Colonic mucosa (tissue), 4 donors: ENCODE measurements at regions not wholly inside any gene's neighbourhood (a gene's known extent, or its start where the extent isn't known, plus 50 kb on each side); places are given as distances from the start of the nearest gene placed in this dataset.

Experiments
- DNase-seq: peaks from one replicate; pipeline ENCODE4 v3.0.0-alpha.2; 2020
- H3K27ac ChIP-seq: fragments of 200-600 bp; one replicate; pipeline ENCODE4 v1.8.0; 2021
- H3K27me3 ChIP-seq: fragments of 200-600 bp; one replicate; pipeline ENCODE4 v1.8.0; 2021
- H3K36me3 ChIP-seq: fragments of 200-600 bp; one replicate; pipeline ENCODE4 v1.8.0; 2021
- H3K4me1 ChIP-seq: fragments of 200-600 bp; one replicate; pipeline ENCODE4 v1.8.0; 2021; ENCODE audit warnings: mild to moderate bottlenecking
- H3K4me3 ChIP-seq: fragments of 200-600 bp; one replicate; pipeline ENCODE4 v1.8.0; 2021
- H3K9ac ChIP-seq, 2 donors: one replicate each; pipeline ENCODE4 v1.7.0; 2013; ENCODE audit warnings: control low read depth in 2 of 2, low read depth in 2 of 2, low read length in 2 of 2
- H3K9me3 ChIP-seq: fragments of 200-600 bp; one replicate; pipeline ENCODE4 v1.8.0; 2021
- intact Hi-C: fragments of 100-400 bp; cut with DNase I; formaldehyde crosslinking; loops from one replicate; pipeline ENCODE4 v1.14.1; 2022
- TF ChIP-seq, protein P1 (sequence below): fragments of 200-600 bp; IDR thresholded peaks from one replicate; pipeline ENCODE4 v1.8.0; 2022; ENCODE audit warnings: antibody characterized with exemption, mild to moderate bottlenecking
- donor health status: healthy.
- donor health status: DM: no; HTN: no; CAD: no.
- donor health status: DM: no; HTN: no; CAD: no.

DNA sequence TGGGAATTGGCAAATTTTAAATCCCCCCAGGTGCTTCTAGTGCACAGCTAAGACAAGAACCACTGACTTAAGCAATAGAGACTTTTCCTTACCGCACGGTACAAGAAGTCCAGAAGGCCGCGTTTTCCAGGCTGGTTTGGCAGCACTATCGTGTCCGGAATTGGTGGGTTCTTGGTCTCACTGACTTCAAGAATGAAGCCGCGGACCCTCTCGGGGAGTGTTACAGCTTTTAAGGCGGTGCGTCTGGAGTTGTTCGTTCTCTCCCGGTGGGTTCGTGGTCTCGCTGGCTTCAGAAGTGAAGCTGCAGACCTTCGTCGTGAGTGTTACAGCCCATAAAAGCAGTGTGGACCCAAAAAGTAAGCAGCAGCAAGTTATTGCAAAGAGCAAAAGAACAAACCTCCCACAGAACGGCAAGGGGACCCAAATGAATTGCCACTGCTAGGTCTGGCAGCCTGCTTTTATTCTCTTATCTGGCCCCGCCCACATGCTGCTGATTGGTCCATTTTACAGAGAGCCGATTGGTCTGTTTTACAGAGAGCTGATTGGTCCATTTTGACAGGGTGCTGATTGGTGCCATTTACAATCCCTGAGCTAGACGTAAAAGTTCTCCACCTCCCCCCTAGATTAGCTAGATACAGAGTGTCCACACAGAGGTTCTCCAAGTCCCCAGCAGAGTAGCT is 264.5 kb downstream of the PREX1 start:
- no peaks in the 10 kb centered on the region for H3K27me3 ChIP-seq
- no peaks in the 10 kb centered on the region for H3K9me3 ChIP-seq
- intact Hi-C loops, result no loop called here
- no peak overlapping the region for H3K4me3 ChIP-seq
- no peaks in the 10 kb centered on the region for H3K36me3 ChIP-seq
- TF ChIP-seq, protein P1, sequence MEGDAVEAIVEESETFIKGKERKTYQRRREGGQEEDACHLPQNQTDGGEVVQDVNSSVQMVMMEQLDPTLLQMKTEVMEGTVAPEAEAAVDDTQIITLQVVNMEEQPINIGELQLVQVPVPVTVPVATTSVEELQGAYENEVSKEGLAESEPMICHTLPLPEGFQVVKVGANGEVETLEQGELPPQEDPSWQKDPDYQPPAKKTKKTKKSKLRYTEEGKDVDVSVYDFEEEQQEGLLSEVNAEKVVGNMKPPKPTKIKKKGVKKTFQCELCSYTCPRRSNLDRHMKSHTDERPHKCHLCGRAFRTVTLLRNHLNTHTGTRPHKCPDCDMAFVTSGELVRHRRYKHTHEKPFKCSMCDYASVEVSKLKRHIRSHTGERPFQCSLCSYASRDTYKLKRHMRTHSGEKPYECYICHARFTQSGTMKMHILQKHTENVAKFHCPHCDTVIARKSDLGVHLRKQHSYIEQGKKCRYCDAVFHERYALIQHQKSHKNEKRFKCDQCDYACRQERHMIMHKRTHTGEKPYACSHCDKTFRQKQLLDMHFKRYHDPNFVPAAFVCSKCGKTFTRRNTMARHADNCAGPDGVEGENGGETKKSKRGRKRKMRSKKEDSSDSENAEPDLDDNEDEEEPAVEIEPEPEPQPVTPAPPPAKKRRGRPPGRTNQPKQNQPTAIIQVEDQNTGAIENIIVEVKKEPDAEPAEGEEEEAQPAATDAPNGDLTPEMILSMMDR, result no peak
- no peak overlapping the region for H3K27ac ChIP-seq
- DNase-seq, result no peak
- H3K4me1 ChIP-seq, result no peaks in the 10 kb centered on the region
- no peak overlapping the region for H3K9ac ChIP-seq

DNA sequence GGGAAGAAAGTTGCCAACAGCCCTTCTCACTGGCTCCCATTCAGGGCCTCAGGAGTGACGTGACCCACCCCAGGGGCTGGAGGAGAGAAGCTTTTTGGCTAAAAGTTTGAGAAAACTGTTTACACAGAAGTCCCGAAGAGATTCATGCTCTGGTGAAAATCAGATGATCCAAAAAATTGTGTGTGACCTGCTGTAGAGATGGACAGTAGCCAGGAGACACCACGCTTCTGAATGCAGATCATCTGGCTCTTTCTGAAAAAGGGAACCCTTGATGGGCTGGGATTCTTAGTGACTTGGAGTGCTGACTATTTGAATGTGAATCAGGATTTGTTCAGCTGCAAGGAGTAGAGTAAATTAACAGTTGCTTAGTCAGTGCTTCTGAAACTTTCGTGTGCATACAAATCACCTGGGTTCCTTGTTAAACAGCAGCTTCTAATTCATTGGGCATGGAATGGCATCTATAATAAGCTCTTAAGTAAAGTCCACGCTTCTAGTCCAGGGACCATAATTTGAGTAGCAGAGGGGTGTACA is 265.1 kb downstream of the PREX1 start:
- intact Hi-C loops, result no loop called here
- Histone ChIP-seq H3K9me3 (no peaks in the 10 kb centered on the region), H3K36me3 (no peaks in the 10 kb centered on the region), H3K27ac (no peak overlapping the region), H3K4me3 (no peak overlapping the region), H3K9ac (no peak overlapping the region), H3K4me1 (no peaks in the 10 kb centered on the region), H3K27me3 (no peaks in the 10 kb centered on the region)
- no peak for DNase-seq
- TF ChIP-seq, protein P1, result no peak

GRCh38 chr20:48558906-48559305 is 268.9 kb downstream of the PREX1 start:
- intact Hi-C loops, result no loop called here
- DNase-seq, result no peak
- H3K27me3 ChIP-seq, result no peaks in the 10 kb centered on the region

GRCh38 chr20:48557380-48557779 is 270.4 kb downstream of the PREX1 start:
- Histone ChIP-seq H3K4me1 (no peaks in the 10 kb centered on the region), H3K27ac (no peak overlapping the region), H3K36me3 (no peaks in the 10 kb centered on the region), H3K9ac (no peak overlapping the region), H3K4me3 (no peak overlapping the region), H3K9me3 (no peaks in the 10 kb centered on the region), H3K27me3 (no peaks in the 10 kb centered on the region)
- intact Hi-C loops, result no loop called here
- TF ChIP-seq, protein P1, result no peak
- no peak for DNase-seq

More at GRCh38 chr20:48558906-48559305, 268.9 kb downstream of the PREX1 start:
- TF ChIP-seq, protein P1, result no peak
- no peaks in the 10 kb centered on the region for H3K9me3 ChIP-seq
- H3K36me3 ChIP-seq, result no peaks in the 10 kb centered on the region
- no peak overlapping the region for H3K27ac ChIP-seq
- H3K9ac ChIP-seq, result no peak overlapping the region
- H3K4me3 ChIP-seq, result no peak overlapping the region
- no peaks in the 10 kb centered on the region for H3K4me1 ChIP-seq

GRCh38 chr20:48556956-48557355 is 270.8 kb downstream of the PREX1 start:
- Histone ChIP-seq H3K9ac (no peak overlapping the region), H3K9me3 (no peaks in the 10 kb centered on the region), H3K27me3 (no peaks in the 10 kb centered on the region), H3K4me1 (no peaks in the 10 kb centered on the region), H3K36me3 (no peaks in the 10 kb centered on the region), H3K4me3 (no peak overlapping the region), H3K27ac (no peak overlapping the region)
- intact Hi-C loops, result no loop called here
- TF ChIP-seq, protein P1, result no peak
- DNase-seq, result no peak
